Adrenal gland (tissue), 9 donors: ENCODE measurements at regions not wholly inside any gene's neighbourhood (a gene's known extent, or its start where the extent isn't known, plus 50 kb on each side); places are given as distances from the start of the nearest gene placed in this dataset.

ENCODE experiments used
- DNase-seq, 7 donors: peaks; one replicate each; pipeline ENCODE4 v3.0.0-alpha.2; 2019 to 2020
- H3K27ac ChIP-seq, 5 donors: fragments of 200-600 bp; sonication (generic) in 4 of 5; 1 replicate in 3 of 5; 2 replicates in 2 of 5; pipeline versions ENCODE4 v1.5.1 to v1.8.0; 2016 to 2020; ENCODE audit warnings: mild to moderate bottlenecking in 1 of 5
- H3K27me3 ChIP-seq: fragments of 200-600 bp; 2 replicates; pipeline ENCODE4 v1.8.0; 2021
- H3K36me3 ChIP-seq, 2 donors: fragments of 200-600 bp; replicated peaks in 1 of 2; 1 replicate in 1 of 2; 2 replicates in 1 of 2; pipeline versions ENCODE4 v1.5.1 to v1.8.0; 2018 to 2022
- H3K4me1 ChIP-seq, 2 donors: fragments of 200-600 bp; replicated peaks in 1 of 2; 1 replicate in 1 of 2; 2 replicates in 1 of 2; pipeline versions ENCODE4 v1.5.1 to v1.8.0; 2018 to 2021
- H3K4me3 ChIP-seq, 4 donors: fragments of 200-600 bp; sonication (generic) in 3 of 4; one replicate each; pipeline ENCODE4 v1.5.1; 2016 to 2018
- H3K9me3 ChIP-seq, 3 donors: fragments of 200-600 bp; sonication (generic) in 1 of 3; replicated peaks in 1 of 3; 1 replicate in 2 of 3; 2 replicates in 1 of 3; pipeline versions ENCODE4 v1.5.1 to v1.8.0; 2016 to 2021
- POLR2A ChIP-seq, 2 donors: fragments of 450-650 bp; IDR thresholded peaks; one replicate each; pipeline ENCODE4 v1.6.1; 2017; ENCODE audit warnings: antibody characterized with exemption in 2 of 2, mild to moderate bottlenecking in 2 of 2, moderate library complexity in 1 of 2
- WGBS, 4 donors: extraction: QIAGEN DNeasy Blood & Tissue Kit in 2 of 4; methylation state at CpG; one replicate each; pipeline versions ENCODE4 v1.1.5 to v1.1.7; 2013 to 2017; 5-methylcytosine and 5-hydroxymethylcytosine counted together
- intact Hi-C, 2 donors: fragments of 100-400 bp; cut with DNase I; formaldehyde crosslinking; loops; one replicate each; pipeline versions ENCODE4 v1.14.1 to v1.15.0; 2022 to 2023
- TF ChIP-seq, protein P1 (sequence below), 6 experiments: fragments of 450-650 bp in 4 of 6; fragments of 200-600 bp in 2 of 6; sonication (generic) in 1 of 6; IDR thresholded peaks; 1 replicate in 5 of 6; 2 replicates in 1 of 6; pipeline versions ENCODE4 v1.5.1 to v1.8.0; 2016 to 2021; ENCODE audit warnings: antibody characterized with exemption in 6 of 6, mild to moderate bottlenecking in 2 of 6, moderate library complexity in 1 of 6
- donor health status: healthy with polysubstance abuse.
- donor health status: Bipolar disorder and iron deficiency.
- donor health status: DM: yes; HTN: yes; CAD: no.
- donor health status: DM: no; HTN: no; CAD: no.
- donor health status: DM: no; HTN: no; CAD: no.

- no peak for DNase-seq
- Histone ChIP-seq H3K36me3 (no peaks in the 10 kb centered on the region), H3K9me3 (no peaks in the 10 kb centered on the region), H3K4me3 (no peak overlapping the region), H3K27me3 (no peaks in the 10 kb centered on the region), H3K4me1 (no peaks in the 10 kb centered on the region), H3K27ac (no peak overlapping the region)
- intact Hi-C loops, result no loop called here
- WGBS, 4 donors, result 63 to 84% (median 74%) methylated on average over 1 of the region's 1 CpG
- no peak for TF ChIP-seq POLR2A (IDR thresholded peaks at IDR 0.05)
- TF ChIP-seq, protein P1, sequence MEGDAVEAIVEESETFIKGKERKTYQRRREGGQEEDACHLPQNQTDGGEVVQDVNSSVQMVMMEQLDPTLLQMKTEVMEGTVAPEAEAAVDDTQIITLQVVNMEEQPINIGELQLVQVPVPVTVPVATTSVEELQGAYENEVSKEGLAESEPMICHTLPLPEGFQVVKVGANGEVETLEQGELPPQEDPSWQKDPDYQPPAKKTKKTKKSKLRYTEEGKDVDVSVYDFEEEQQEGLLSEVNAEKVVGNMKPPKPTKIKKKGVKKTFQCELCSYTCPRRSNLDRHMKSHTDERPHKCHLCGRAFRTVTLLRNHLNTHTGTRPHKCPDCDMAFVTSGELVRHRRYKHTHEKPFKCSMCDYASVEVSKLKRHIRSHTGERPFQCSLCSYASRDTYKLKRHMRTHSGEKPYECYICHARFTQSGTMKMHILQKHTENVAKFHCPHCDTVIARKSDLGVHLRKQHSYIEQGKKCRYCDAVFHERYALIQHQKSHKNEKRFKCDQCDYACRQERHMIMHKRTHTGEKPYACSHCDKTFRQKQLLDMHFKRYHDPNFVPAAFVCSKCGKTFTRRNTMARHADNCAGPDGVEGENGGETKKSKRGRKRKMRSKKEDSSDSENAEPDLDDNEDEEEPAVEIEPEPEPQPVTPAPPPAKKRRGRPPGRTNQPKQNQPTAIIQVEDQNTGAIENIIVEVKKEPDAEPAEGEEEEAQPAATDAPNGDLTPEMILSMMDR (IDR thresholded peaks at IDR 0.05), result no peak
Observed at GRCh38 chr18:2410688-2411087, 160.6 kb downstream of the METTL4 start.

- Histone ChIP-seq H3K4me3 (no peak overlapping the region), H3K4me1 (no peaks in the 10 kb centered on the region), H3K36me3 (no peaks in the 10 kb centered on the region), H3K9me3 (no peaks in the 10 kb centered on the region), H3K27ac (no peak overlapping the region), H3K27me3 (no peaks in the 10 kb centered on the region)
- no peak for TF ChIP-seq POLR2A (IDR thresholded peaks at IDR 0.05)
- TF ChIP-seq, protein P1 (IDR thresholded peaks at IDR 0.05), result no peak
- 68 to 90% (median 82%) methylated on average over 1 of the region's 1 CpG for WGBS, 4 donors
- no peak for DNase-seq
- intact Hi-C loops, result no loop called here
Observed at GRCh38 chr18:2411381-2411960, 159.8 kb downstream of the METTL4 start.

- H3K36me3 ChIP-seq, result no peaks in the 10 kb centered on the region
- no peaks in the 10 kb centered on the region for H3K9me3 ChIP-seq
- no peaks in the 10 kb centered on the region for H3K27me3 ChIP-seq
- 59 to 84% (median 62%) methylated on average over 3 of the region's 3 CpGs for WGBS, 4 donors
- TF ChIP-seq POLR2A (IDR thresholded peaks at IDR 0.05), result no peak
- TF ChIP-seq, protein P1 (IDR thresholded peaks at IDR 0.05), result no peak
- H3K4me3 ChIP-seq, result no peak overlapping the region
- no peak overlapping the region for H3K27ac ChIP-seq
- intact Hi-C loops, result no loop called here
- DNase-seq, result no peak
- no peaks in the 10 kb centered on the region for H3K4me1 ChIP-seq
Observed at GRCh38 chr18:2412281-2412680, 159.0 kb downstream of the METTL4 start.

DNA sequence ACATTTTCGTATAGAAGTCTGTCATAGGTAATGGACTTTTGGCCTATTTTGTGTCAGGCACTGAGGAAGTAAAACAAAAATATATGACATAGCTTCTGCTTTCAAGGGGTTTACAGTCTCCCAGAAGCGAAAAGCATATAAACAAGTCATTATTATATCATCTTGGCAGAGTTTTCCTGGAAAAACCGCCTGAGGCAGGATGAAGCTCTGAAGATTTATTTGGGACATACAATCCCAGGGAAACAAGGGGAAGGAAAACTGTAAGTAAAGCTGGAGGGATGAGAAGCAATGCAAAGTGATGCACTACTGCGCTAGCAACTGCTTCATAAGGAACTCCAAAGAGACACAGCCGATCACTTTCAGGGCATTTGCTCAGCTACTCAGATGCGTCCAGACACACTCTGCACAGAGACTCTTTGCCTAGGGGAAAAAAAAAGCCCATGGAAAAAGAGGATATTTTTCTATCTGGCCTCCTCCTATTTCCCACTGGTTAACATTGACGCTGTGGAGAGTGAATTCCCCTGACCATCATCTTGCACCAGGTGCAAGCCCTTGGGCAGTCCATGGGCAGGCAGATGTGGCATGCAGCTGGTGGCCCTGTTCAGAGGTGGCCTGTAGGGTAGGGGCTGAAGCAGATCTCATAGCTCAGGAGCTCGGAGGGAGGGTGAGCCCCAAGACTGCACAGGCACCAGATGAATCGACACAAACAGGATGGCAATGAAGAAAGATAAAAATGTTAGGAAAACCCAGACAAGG, 158.1 kb downstream of the METTL4 start:
- Histone ChIP-seq H3K4me1 (no peaks in the 10 kb centered on the region), H3K4me3 (no peak overlapping the region), H3K27ac (no peak overlapping the region), H3K27me3 (no peaks in the 10 kb centered on the region), H3K36me3 (no peaks in the 10 kb centered on the region), H3K9me3 (no peaks in the 10 kb centered on the region)
- no peak for DNase-seq
- TF ChIP-seq, protein P1 (IDR thresholded peaks at IDR 0.05), result no peak
- no peak for TF ChIP-seq POLR2A (IDR thresholded peaks at IDR 0.05)
- WGBS, 4 donors, result 59 to 65% (median 62%) methylated on average over 9 of the region's 9 CpGs
- intact Hi-C loops, result no loop called here
